Calu3 (cell line): ENCODE measurements at regions not wholly inside any gene's neighbourhood (a gene's known extent, or its start where the extent isn't known, plus 50 kb on each side); places are given as distances from the start of the nearest gene placed in this dataset.

Experiments used
- BruUV-seq: library from RNA; stranded (reverse); fragments of 400-500 nt; replicated peaks from 2 replicates; lab custom pipeline; 2021; lab: Mats Ljungman, UMichigan
- CTCF ChIA-PET: fragments of 300-600 bp; sonication (Branson Sonifier 250); formaldehyde crosslinking; loops from one replicate; lab custom pipeline; 2022; ENCODE audit warnings: antibody characterized with exemption; lab: Charles Lee
- DNase-seq: peaks from one replicate; pipeline ENCODE4 v3.0.0; 2022
- H3K27ac Mint-ChIP-seq: one replicate; pipeline ENCODE4 v1.8.0; 2022; ENCODE audit warnings: mixed read lengths; ENCODE audit not compliant: unreplicated experiment
- H3K27me3 Mint-ChIP-seq: one replicate; pipeline ENCODE4 v1.8.0; 2022; ENCODE audit warnings: mixed read lengths; ENCODE audit not compliant: unreplicated experiment
- H3K36me3 Mint-ChIP-seq: one replicate; pipeline ENCODE4 v1.8.0; 2022; ENCODE audit warnings: mild to moderate bottlenecking, moderate library complexity, mixed read lengths; ENCODE audit not compliant: insufficient read depth, unreplicated experiment
- H3K4me1 Mint-ChIP-seq: one replicate; pipeline ENCODE4 v1.8.0; 2022; ENCODE audit warnings: mild to moderate bottlenecking, low read depth, mixed read lengths; ENCODE audit not compliant: unreplicated experiment
- H3K4me3 Mint-ChIP-seq: one replicate; pipeline ENCODE4 v1.8.0; 2022; ENCODE audit warnings: mild to moderate bottlenecking, low read depth, moderate library complexity, mixed read lengths; ENCODE audit not compliant: unreplicated experiment
- H3K9me3 Mint-ChIP-seq: one replicate; pipeline ENCODE4 v1.8.0; 2022; ENCODE audit warnings: low read depth, mixed read lengths; ENCODE audit not compliant: unreplicated experiment
- intact Hi-C: fragments of 100-400 bp; cut with micrococcal nuclease; formaldehyde crosslinking; loops from one replicate; pipeline ENCODE4 v1.10.0; 2022; ENCODE audit not compliant: unreplicated experiment
- TF ChIP-seq, protein P1 (sequence below): fragments of 200-600 bp; IDR thresholded peaks from one replicate; pipeline ENCODE4 v1.8.0; 2022; ENCODE audit warnings: antibody characterized with exemption; ENCODE audit not compliant: unreplicated experiment

DNA sequence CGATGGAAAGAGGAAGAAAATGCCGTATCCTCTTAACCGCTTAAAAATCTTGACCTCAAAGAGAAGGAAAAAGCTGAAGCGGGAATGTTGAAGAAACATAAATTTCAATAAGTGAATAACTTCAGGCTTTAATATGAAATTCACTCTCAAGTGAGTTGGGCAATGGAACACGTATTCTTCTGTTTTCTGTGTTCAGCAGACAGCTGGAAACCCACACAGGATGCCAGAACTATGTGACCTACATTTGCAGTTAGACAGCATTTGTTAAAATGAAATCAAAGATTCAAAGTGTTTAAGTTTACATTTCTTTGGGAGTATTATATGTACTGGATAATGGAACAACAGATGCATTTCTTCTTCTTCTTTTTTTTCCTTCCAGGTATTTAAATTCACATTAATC is 80.5 kb upstream of the SPATS2L start:
- no peaks in the 10 kb centered on the region for H3K27me3 Mint-ChIP-seq
- CTCF ChIA-PET = no interaction called here
- no TSS peak for BruUV-seq

DNA sequence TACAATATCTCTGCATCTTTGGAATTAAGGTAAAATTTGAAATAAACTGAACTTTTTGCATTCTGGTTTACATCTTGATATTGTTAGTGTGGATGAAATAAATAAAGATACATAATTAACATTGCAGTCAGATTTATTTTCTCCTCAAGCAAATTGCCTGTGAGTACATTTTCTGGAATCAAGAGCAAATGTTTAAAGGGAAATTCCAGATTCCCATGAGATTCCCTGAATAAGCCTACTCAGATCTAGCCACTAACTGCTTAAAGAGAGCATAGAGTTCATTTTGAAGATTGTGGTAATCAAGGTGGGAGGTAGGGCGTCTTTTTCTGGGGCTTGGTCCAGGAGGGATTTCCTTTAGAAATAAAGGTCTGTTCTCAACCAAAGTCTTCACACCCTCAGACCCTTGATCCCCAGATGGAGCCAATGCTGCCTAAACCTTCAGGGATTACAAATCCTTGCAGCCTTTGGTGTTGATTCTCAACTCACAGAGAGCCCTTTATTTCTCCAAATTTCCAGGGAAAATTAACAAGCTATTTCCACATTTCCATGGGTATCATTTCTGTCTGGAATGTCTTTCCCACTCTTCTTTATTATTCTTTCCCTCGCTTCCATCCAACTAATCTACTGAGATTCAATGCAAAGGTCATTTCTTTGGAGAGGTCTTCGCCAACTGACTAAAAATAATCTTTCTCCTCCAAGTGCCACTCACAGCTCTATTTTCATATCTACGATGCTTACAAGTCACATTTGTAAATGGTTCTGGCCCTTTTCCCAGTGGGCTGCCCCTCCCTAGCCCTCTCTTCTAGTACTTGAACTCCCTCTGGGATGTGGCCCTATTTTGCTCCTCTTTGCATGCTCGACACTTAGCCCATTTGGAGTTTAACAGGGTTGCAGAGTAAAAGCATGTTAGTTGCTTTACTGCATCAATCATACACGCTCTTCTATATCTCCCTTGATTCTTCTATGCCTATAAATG is 79.8 kb upstream of the SPATS2L start:
- TF ChIP-seq, protein P1, sequence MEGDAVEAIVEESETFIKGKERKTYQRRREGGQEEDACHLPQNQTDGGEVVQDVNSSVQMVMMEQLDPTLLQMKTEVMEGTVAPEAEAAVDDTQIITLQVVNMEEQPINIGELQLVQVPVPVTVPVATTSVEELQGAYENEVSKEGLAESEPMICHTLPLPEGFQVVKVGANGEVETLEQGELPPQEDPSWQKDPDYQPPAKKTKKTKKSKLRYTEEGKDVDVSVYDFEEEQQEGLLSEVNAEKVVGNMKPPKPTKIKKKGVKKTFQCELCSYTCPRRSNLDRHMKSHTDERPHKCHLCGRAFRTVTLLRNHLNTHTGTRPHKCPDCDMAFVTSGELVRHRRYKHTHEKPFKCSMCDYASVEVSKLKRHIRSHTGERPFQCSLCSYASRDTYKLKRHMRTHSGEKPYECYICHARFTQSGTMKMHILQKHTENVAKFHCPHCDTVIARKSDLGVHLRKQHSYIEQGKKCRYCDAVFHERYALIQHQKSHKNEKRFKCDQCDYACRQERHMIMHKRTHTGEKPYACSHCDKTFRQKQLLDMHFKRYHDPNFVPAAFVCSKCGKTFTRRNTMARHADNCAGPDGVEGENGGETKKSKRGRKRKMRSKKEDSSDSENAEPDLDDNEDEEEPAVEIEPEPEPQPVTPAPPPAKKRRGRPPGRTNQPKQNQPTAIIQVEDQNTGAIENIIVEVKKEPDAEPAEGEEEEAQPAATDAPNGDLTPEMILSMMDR = no peak
- no TSS peak for BruUV-seq
- intact Hi-C loops = no loop called here
- no peaks in the 10 kb centered on the region for H3K27me3 Mint-ChIP-seq
- no peaks in the 10 kb centered on the region for H3K36me3 Mint-ChIP-seq
- CTCF ChIA-PET = interaction anchor here (0.7 kb wide), 1 partner anchor 607 kb away, joined by 3 read pairs; no protein-coding TSS in a partner anchor
- no peak for DNase-seq
- H3K4me1 Mint-ChIP-seq = peaks cover 13% of the 10 kb centered on the region
- no peak overlapping the region for H3K27ac Mint-ChIP-seq
- H3K9me3 Mint-ChIP-seq = peaks cover 3% of the 10 kb centered on the region
- H3K4me3 Mint-ChIP-seq = no peak overlapping the region

More for the DNA sequence above, 80.5 kb upstream of the SPATS2L start:
- H3K9me3 Mint-ChIP-seq = peaks cover 3% of the 10 kb centered on the region
- H3K4me3 Mint-ChIP-seq = no peak overlapping the region
- peaks cover 21% of the 10 kb centered on the region for H3K4me1 Mint-ChIP-seq
- intact Hi-C loops = no loop called here
- TF ChIP-seq, protein P1 = no peak
- no peak overlapping the region for H3K27ac Mint-ChIP-seq
- H3K36me3 Mint-ChIP-seq = no peaks in the 10 kb centered on the region
- DNase-seq = no peak

DNA sequence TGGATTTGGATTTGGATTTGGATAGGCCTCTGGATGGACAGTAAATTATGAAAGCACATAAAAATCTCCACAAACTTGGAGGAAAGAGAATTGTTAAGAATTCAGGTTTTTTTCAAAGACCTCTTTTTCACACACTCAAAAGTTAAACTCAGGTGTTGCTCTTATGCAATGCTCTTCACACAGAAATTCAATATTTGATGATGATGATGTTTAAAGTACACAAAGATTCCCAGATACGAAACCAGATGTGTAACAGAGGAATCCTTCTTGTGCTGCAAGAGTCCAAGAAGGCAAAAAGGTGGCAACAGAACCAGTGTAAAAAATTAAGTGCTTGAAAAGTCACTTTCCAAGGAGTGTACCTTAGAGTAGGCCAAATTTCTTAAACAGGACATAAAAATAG is 75.8 kb upstream of the SPATS2L start:
- CTCF ChIA-PET = no interaction called here
- Mint-ChIP-seq H3K4me3 (no peak overlapping the region), H3K27me3 (no peaks in the 10 kb centered on the region), H3K27ac (no peak overlapping the region), H3K36me3 (no peaks in the 10 kb centered on the region), H3K4me1 (no peaks in the 10 kb centered on the region), H3K9me3 (no peaks in the 10 kb centered on the region)
- intact Hi-C loops = no loop called here
- DNase-seq = no peak
- TF ChIP-seq, protein P1 = no peak
- no TSS peak for BruUV-seq

DNA sequence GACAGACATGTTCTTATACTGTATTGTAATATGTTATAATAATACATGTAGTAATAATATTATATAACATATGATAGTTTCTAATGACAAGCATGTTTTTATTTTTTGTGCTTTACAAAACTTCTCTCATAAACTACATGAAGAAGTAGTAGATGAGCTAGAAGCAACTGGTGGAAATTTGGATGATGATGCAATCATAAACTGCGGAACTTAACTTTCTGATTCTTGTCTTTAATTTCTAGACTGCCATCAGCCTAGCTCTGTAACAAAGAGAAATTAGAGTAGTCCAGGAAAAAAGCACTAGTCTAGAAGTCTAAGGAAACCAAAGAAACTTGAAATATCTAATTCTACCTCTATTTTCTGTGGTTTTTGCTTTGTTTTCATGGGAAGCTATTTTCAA is 71.0 kb upstream of the SPATS2L start:
- CTCF ChIA-PET = no interaction called here
- peaks cover 8% of the 10 kb centered on the region for H3K27me3 Mint-ChIP-seq
- no TSS peak for BruUV-seq
- H3K4me1 Mint-ChIP-seq = no peaks in the 10 kb centered on the region
- TF ChIP-seq, protein P1 = no peak
- H3K36me3 Mint-ChIP-seq = no peaks in the 10 kb centered on the region
- intact Hi-C loops = no loop called here
- no peaks in the 10 kb centered on the region for H3K9me3 Mint-ChIP-seq
- H3K27ac Mint-ChIP-seq = no peak overlapping the region
- no peak overlapping the region for H3K4me3 Mint-ChIP-seq
- DNase-seq = no peak
